Stimulated activated naive CD4-positive, alpha-beta T cell (primary cell): ENCODE measurements at regions not wholly inside any gene's neighbourhood (a gene's known extent, or its start where the extent isn't known, plus 50 kb on each side); places are given as distances from the start of the nearest gene placed in this dataset.

Experiments used
- DNase-seq, 6 experiments: peaks; one replicate each; lab custom pipeline; 2025; lab: John Stamatoyannopoulos, UW

GRCh38 chr10:43006490-43006889 lies 70.4 kb upstream of the RET start:
- no peak for DNase-seq

DNA sequence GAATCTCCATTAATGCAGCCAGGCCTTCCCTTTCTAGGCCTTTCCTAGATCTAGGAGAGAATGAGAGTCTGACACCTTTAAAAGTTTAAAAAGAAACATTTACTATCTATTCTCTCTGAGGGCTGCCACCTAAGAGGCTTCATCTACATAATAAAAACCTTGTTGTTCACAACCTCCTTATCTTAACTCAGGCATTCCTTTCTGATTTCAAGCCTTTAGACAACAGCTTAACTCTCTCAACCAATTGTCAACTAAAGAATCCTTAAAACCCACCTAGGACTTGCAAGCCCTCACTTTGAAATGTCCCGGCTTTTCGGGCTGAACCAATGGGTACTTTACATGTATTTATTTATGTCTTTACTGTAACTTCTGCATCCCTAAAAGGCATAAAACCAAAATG lies 64.3 kb upstream of the RET start:
- DNase-seq = no peak

- DNase-seq = no peak
Observed at GRCh38 chr10:43013065-43013464, 63.8 kb upstream of the RET start.

GRCh38 chr10:43024524-43024923 lies 52.3 kb upstream of the RET start:
- no peak for DNase-seq

- no peak for DNase-seq
Observed at GRCh38 chr10:43024942-43025700, 51.7 kb upstream of the RET start.

DNA sequence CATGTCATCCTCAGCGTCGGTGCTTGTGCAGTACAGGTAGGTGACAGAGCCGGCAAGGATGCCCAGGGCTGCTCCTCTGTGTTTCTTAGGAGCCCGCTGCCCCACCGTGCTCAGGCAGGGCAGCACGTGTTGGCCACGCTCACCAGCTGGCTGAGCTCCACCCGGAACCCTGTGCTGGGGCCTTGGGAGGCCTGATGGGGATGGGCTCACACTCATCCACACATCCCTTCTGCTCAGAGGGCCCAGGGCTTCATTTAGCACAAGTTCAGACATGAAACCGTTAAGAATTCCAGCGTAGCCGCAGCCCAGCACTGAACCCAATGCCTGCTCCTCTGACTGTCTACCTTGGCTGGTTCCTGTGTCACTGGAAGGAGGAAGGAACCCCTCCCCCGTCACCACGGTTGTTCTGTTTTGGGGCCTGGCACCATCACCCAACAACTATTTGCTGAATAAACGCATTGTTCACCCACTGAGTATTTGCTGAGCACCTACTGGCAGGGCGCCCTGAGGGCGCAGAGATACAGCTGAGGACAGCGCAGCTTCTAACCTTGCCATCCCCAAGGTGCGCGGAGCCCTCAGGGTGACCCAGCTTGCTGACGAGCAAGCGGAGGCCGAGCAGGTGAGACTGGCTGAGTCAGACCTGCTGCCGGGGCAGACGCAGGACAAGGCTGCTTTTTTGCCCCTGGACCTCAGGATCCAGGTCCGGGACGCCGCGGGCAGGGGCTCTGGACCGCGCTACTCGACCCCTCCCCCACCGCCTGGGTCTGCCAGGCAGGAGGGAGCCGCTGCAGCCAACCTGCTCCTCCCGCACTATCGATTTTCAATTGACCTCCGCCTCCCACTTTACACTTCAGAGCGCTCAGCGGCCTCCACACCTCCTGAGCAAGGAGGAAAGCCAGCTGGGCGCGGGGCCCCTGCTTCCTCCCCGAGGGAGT lies 50.6 kb upstream of the RET start:
- no peak for DNase-seq
